ENCODE measurements at regions not wholly inside any gene's neighbourhood (a gene's known extent, or its start where the extent isn't known, plus 50 kb on each side); places are given as distances from the start of the nearest gene placed in this dataset.

DNA sequence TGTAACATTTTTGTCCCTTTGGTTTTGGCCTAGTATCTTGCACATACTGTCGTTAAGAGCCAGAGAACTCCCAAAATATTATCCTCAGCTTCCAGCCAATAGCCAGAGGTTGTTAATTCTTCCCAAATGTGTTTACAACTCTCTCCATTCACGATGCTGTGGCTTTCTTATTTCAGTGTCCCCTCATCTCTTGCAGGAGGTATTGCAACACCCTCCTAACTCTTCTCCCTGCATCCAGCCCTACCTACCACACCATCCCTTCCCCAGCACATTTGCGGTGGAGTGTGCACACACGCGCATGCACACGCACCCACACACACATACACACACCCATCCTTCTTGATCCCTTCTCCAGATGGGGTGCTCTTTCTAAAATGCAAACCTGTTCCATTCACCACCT lies 75.6 kb upstream of the LMO2 start:
- TF ChIP-seq, protein P1, sequence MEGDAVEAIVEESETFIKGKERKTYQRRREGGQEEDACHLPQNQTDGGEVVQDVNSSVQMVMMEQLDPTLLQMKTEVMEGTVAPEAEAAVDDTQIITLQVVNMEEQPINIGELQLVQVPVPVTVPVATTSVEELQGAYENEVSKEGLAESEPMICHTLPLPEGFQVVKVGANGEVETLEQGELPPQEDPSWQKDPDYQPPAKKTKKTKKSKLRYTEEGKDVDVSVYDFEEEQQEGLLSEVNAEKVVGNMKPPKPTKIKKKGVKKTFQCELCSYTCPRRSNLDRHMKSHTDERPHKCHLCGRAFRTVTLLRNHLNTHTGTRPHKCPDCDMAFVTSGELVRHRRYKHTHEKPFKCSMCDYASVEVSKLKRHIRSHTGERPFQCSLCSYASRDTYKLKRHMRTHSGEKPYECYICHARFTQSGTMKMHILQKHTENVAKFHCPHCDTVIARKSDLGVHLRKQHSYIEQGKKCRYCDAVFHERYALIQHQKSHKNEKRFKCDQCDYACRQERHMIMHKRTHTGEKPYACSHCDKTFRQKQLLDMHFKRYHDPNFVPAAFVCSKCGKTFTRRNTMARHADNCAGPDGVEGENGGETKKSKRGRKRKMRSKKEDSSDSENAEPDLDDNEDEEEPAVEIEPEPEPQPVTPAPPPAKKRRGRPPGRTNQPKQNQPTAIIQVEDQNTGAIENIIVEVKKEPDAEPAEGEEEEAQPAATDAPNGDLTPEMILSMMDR (IDR thresholded peaks at IDR 0.05): no peak
- no peak for TF ChIP-seq POLR2AphosphoS5 (IDR thresholded peaks at IDR 0.05)
